Testis (tissue), 2 donors: ENCODE measurements at regions not wholly inside any gene's neighbourhood (a gene's known extent, or its start where the extent isn't known, plus 50 kb on each side); places are given as distances from the start of the nearest gene placed in this dataset.

Experiments used
- DNase-seq: peaks from one replicate; pipeline ENCODE4 v3.0.0-alpha.2; 2019
- H3K27ac ChIP-seq, 2 donors: fragments of 200-600 bp; sonication (generic); one replicate each; pipeline ENCODE4 v1.5.1; 2019
- H3K27me3 ChIP-seq: fragments of 200-600 bp; sonication (generic); one replicate; pipeline ENCODE4 v1.5.1; 2019
- H3K36me3 ChIP-seq: fragments of 200-600 bp; sonication (generic); one replicate; pipeline ENCODE4 v1.5.1; 2017; ENCODE audit warnings: low read depth; ENCODE audit errors: missing control alignments
- H3K4me1 ChIP-seq: fragments of 200-600 bp; sonication (generic); one replicate; pipeline ENCODE4 v1.5.1; 2019
- H3K4me3 ChIP-seq, 2 donors: fragments of 200-600 bp; sonication (generic); one replicate each; pipeline ENCODE4 v1.5.1; 2017 to 2019
- H3K9me3 ChIP-seq: fragments of 200-600 bp; sonication (generic); one replicate; pipeline ENCODE4 v1.5.1; 2017
- CTCF ChIP-seq, 3 experiments: fragments of 450-650 bp in 2 of 3; fragments of 200-600 bp in 1 of 3; sonication (generic) in 1 of 3; IDR thresholded peaks; one replicate each; pipeline ENCODE4 v1.5.1; 2016 to 2019; ENCODE audit warnings: antibody characterized with exemption in 3 of 3, mild to moderate bottlenecking in 2 of 3, moderate library complexity in 1 of 3
- POLR2A ChIP-seq: fragments of 450-650 bp; IDR thresholded peaks from one replicate; pipeline ENCODE4 v1.6.1; 2017; ENCODE audit warnings: antibody characterized with exemption, mild to moderate bottlenecking, moderate library complexity
- WGBS, 2 donors: methylation state at CpG; one replicate each; pipeline ENCODE4 v1.1.5; 2018; 5-methylcytosine and 5-hydroxymethylcytosine counted together
- intact Hi-C: fragments of 100-400 bp; cut with DNase I; formaldehyde crosslinking; loops from one replicate; pipeline ENCODE4 v1.15.1; 2023; ENCODE audit warnings: low total_unique reads

GRCh38 chr16:35516971-35517370 is 2057.6 kb downstream of the TP53TG3F start:
- 66 to 71% methylated on average over 8 of the region's 8 CpGs for WGBS, 2 donors
- Histone ChIP-seq H3K9me3 (no peaks in the 10 kb centered on the region), H3K27ac (no peak overlapping the region), H3K36me3 (no peaks in the 10 kb centered on the region), H3K4me1 (no peaks in the 10 kb centered on the region), H3K27me3 (no peaks in the 10 kb centered on the region), H3K4me3 (no peak overlapping the region)
- no peak for DNase-seq
- intact Hi-C loops: no loop called here
- TF ChIP-seq POLR2A: no peak
- no peak for TF ChIP-seq CTCF (IDR thresholded peaks at IDR 0.05)

- Histone ChIP-seq H3K27ac (no peak overlapping the region), H3K36me3 (no peaks in the 10 kb centered on the region), H3K27me3 (no peaks in the 10 kb centered on the region), H3K9me3 (no peaks in the 10 kb centered on the region), H3K4me3 (no peak overlapping the region), H3K4me1 (peaks cover 5% of the 10 kb centered on the region)
- intact Hi-C loops: no loop called here
- no peak for DNase-seq
- TF ChIP-seq POLR2A (no peak), CTCF (IDR thresholded peaks at IDR 0.05) (no peak)
These were observed 2064.6 kb downstream of the TP53TG3F start for GRCh38 chr16:35523991-35524390.

- Histone ChIP-seq H3K27ac (no peak overlapping the region), H3K4me3 (peak overlapping the region in 1 of 2 donors; percentile 31), H3K36me3 (no peaks in the 10 kb centered on the region), H3K9me3 (no peaks in the 10 kb centered on the region), H3K4me1 (peaks cover 5% of the 10 kb centered on the region), H3K27me3 (no peaks in the 10 kb centered on the region)
- TF ChIP-seq CTCF (IDR thresholded peaks at IDR 0.05) (no peak), POLR2A (no peak)
- intact Hi-C loops: no loop called here
- no peak for DNase-seq
- WGBS, 2 donors: 57 to 59% methylated on average over 22 to 26 of the region's 26 CpGs
These were observed 2066.7 kb downstream of the TP53TG3F start for GRCh38 chr16:35525979-35526590.

- Histone ChIP-seq H3K27ac (no peak overlapping the region), H3K4me1 (no peaks in the 10 kb centered on the region), H3K4me3 (no peak overlapping the region), H3K36me3 (no peaks in the 10 kb centered on the region), H3K9me3 (no peaks in the 10 kb centered on the region), H3K27me3 (no peaks in the 10 kb centered on the region)
- intact Hi-C loops: no loop called here
- TF ChIP-seq POLR2A (no peak), CTCF (IDR thresholded peaks at IDR 0.05) (no peak)
- WGBS, 2 donors: 75 to 88% methylated on average over 4 of the region's 4 CpGs
- DNase-seq: no peak
These were observed 2073.2 kb downstream of the TP53TG3F start for GRCh38 chr16:35532576-35532975.

- no peak for DNase-seq
- intact Hi-C loops: no loop called here
- Histone ChIP-seq H3K27me3 (no peaks in the 10 kb centered on the region), H3K27ac (no peak overlapping the region), H3K4me1 (no peaks in the 10 kb centered on the region), H3K36me3 (no peaks in the 10 kb centered on the region), H3K9me3 (no peaks in the 10 kb centered on the region), H3K4me3 (no peak overlapping the region)
- 80 to 87% methylated on average over 2 of the region's 2 CpGs for WGBS, 2 donors
- no peak for TF ChIP-seq CTCF (IDR thresholded peaks at IDR 0.05)
- no peak for TF ChIP-seq POLR2A
These were observed 2074.3 kb downstream of the TP53TG3F start for GRCh38 chr16:35533683-35534082.
